Mucosa of rectum (tissue), 2 donors: ENCODE measurements at regions not wholly inside any gene's neighbourhood (a gene's known extent, or its start where the extent isn't known, plus 50 kb on each side); places are given as distances from the start of the nearest gene placed in this dataset.

Experiments
- H3K27ac ChIP-seq, 2 donors: one replicate each; pipeline ENCODE4 v1.7.0; 2013; ENCODE audit warnings: inconsistent platforms in 2 of 2, low read depth in 2 of 2, low read length in 2 of 2
- H3K27me3 ChIP-seq, 2 donors: one replicate each; pipeline ENCODE4 v1.7.0; 2013; ENCODE audit warnings: low read length in 2 of 2; ENCODE audit not compliant: control insufficient read depth in 2 of 2, insufficient read depth in 2 of 2
- H3K36me3 ChIP-seq, 2 donors: one replicate each; pipeline ENCODE4 v1.7.0; 2013; ENCODE audit warnings: low read length in 2 of 2; ENCODE audit not compliant: control insufficient read depth in 2 of 2, insufficient read depth in 2 of 2
- H3K4me1 ChIP-seq, 2 donors: one replicate each; pipeline ENCODE4 v1.7.0; 2013; ENCODE audit warnings: low read length in 2 of 2, mild to moderate bottlenecking in 1 of 2; ENCODE audit not compliant: control insufficient read depth in 2 of 2, insufficient read depth in 2 of 2
- H3K4me3 ChIP-seq, 2 donors: one replicate each; pipeline ENCODE4 v1.7.0; 2013; ENCODE audit warnings: low read length in 2 of 2
- H3K9ac ChIP-seq, 2 donors: one replicate each; pipeline ENCODE4 v1.7.0; 2013; ENCODE audit warnings: low read length in 2 of 2, low read depth in 1 of 2, mild to moderate bottlenecking in 1 of 2
- H3K9me3 ChIP-seq, 2 donors: one replicate each; pipeline ENCODE4 v1.7.0; 2013; ENCODE audit warnings: low read length in 2 of 2; ENCODE audit not compliant: control insufficient read depth in 2 of 2
- donor health status: healthy.
- donor health status: Normal muscosa, but diverticular disease.

GRCh38 chr7:25989140-25989705 lies 162.8 kb upstream of the NFE2L3 start:
- Histone ChIP-seq H3K27ac (no peak overlapping the region), H3K4me3 (no peak overlapping the region), H3K4me1 (peaks cover 0 to 2% of the 10 kb centered on the region in 2 donors), H3K9me3 (no peaks in the 10 kb centered on the region), H3K36me3 (no peaks in the 10 kb centered on the region), H3K27me3 (no peaks in the 10 kb centered on the region), H3K9ac (no peak overlapping the region)

GRCh38 chr7:25994433-25994994 lies 157.5 kb upstream of the NFE2L3 start:
- H3K4me1 ChIP-seq: no peaks in the 10 kb centered on the region
- no peak overlapping the region for H3K4me3 ChIP-seq
- no peaks in the 10 kb centered on the region for H3K36me3 ChIP-seq
- no peak overlapping the region for H3K27ac ChIP-seq
- no peak overlapping the region for H3K9ac ChIP-seq
- no peaks in the 10 kb centered on the region for H3K27me3 ChIP-seq
- no peaks in the 10 kb centered on the region for H3K9me3 ChIP-seq

DNA sequence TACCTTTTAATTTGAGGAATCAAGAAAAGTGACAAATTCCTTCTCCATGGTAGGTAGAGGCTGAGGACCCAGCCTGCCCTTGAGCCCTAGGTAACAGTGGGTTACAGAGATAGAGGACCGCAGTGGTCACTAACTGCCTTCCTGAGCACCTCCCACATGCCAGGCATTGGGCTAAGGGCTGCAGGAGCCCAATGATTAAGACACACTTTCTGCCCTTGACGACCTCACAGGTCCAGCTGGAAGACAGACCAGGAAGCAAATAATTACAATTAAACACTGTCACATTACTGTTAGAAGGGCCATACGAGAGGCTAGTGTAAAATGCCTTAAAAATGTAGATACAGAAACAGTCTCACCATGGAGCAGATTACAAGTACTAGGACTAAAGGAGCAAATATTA lies 156.8 kb upstream of the NFE2L3 start:
- Histone ChIP-seq H3K4me1 (no peaks in the 10 kb centered on the region), H3K36me3 (no peaks in the 10 kb centered on the region), H3K27me3 (no peaks in the 10 kb centered on the region), H3K9ac (no peak overlapping the region), H3K4me3 (no peak overlapping the region), H3K9me3 (no peaks in the 10 kb centered on the region), H3K27ac (no peak overlapping the region)

DNA sequence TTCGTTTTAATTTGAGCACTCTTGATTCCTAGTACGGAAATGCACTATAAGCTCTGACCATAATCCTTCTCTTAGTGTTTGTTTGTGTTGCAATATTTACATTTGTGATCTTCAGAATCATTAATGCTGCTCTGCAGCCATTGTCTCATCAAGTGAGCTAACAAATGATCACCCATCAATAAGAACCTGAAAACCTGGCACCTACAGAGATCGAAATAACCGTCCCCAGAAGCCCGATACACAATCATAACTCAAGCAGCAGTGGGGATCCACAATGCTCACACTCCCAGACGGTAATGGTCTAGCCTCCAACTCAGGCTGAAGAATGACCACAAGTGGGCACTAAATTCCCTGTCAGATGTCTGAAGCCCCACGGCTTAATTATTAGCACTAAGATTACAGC lies 156.0 kb upstream of the NFE2L3 start:
- H3K4me3 ChIP-seq: no peak overlapping the region
- H3K4me1 ChIP-seq: no peaks in the 10 kb centered on the region
- H3K27ac ChIP-seq: no peak overlapping the region
- no peaks in the 10 kb centered on the region for H3K36me3 ChIP-seq
- no peak overlapping the region for H3K9ac ChIP-seq
- no peaks in the 10 kb centered on the region for H3K9me3 ChIP-seq
- H3K27me3 ChIP-seq: no peaks in the 10 kb centered on the region

DNA sequence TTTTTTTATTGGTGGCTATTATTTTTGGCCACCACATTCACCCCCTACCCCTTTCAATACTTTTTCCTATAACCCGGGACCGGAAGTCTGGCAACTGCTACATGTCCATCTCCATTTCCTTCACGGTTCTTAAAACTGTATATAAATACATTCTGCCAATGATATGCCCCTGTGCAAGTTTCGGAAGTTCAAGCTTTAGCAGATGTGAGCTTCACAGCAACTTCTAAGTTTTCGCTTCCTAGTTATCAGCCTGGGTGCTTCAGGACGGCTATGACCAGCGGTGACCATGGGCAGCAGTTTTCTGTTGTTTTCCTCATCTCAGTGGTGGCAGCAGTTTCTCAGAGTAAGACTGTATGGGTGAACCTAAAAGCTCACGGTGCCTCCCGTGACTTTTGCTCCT lies 153.5 kb upstream of the NFE2L3 start:
- no peaks in the 10 kb centered on the region for H3K27me3 ChIP-seq
- H3K9ac ChIP-seq: no peak overlapping the region
- H3K4me3 ChIP-seq: no peak overlapping the region
- H3K27ac ChIP-seq: no peak overlapping the region
- H3K36me3 ChIP-seq: no peaks in the 10 kb centered on the region
- no peaks in the 10 kb centered on the region for H3K9me3 ChIP-seq
- H3K4me1 ChIP-seq: no peaks in the 10 kb centered on the region

- H3K27me3 ChIP-seq: no peaks in the 10 kb centered on the region
- no peaks in the 10 kb centered on the region for H3K36me3 ChIP-seq
- no peaks in the 10 kb centered on the region for H3K4me1 ChIP-seq
- H3K9ac ChIP-seq: no peak overlapping the region
- no peak overlapping the region for H3K4me3 ChIP-seq
- no peaks in the 10 kb centered on the region for H3K9me3 ChIP-seq
- no peak overlapping the region for H3K27ac ChIP-seq
These were observed 151.2 kb upstream of the NFE2L3 start for GRCh38 chr7:26000841-26001240.

DNA sequence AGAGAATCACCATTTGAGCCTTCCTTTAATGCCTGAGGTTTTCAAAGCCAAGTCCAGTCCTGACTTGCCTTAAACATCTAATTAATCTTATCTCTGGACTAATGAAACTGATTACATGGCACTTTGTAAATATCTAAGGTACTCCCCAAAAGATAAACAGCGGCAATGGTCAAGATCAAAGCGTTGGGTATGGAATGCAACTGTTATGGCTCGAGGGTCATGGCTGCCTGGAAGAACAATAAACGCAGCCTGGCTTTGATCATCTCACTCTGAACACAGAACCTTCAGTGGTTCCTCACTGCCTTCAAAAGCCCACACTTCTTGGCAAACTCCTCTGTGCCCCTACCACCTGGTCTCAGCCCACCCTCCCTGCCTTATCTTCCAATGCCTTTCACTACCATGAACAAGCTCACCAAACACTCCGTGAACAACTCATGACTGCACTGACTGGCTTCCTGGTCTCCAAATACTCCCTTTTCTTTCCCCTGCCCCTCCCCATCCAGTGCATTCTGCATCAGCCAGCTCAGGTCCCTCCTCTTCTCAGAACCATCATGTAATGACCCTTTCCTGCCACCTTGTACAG lies 150.2 kb upstream of the NFE2L3 start:
- Histone ChIP-seq H3K9ac (no peak overlapping the region), H3K4me3 (no peak overlapping the region), H3K4me1 (no peaks in the 10 kb centered on the region), H3K9me3 (no peaks in the 10 kb centered on the region), H3K27me3 (no peaks in the 10 kb centered on the region), H3K27ac (no peak overlapping the region), H3K36me3 (no peaks in the 10 kb centered on the region)

DNA sequence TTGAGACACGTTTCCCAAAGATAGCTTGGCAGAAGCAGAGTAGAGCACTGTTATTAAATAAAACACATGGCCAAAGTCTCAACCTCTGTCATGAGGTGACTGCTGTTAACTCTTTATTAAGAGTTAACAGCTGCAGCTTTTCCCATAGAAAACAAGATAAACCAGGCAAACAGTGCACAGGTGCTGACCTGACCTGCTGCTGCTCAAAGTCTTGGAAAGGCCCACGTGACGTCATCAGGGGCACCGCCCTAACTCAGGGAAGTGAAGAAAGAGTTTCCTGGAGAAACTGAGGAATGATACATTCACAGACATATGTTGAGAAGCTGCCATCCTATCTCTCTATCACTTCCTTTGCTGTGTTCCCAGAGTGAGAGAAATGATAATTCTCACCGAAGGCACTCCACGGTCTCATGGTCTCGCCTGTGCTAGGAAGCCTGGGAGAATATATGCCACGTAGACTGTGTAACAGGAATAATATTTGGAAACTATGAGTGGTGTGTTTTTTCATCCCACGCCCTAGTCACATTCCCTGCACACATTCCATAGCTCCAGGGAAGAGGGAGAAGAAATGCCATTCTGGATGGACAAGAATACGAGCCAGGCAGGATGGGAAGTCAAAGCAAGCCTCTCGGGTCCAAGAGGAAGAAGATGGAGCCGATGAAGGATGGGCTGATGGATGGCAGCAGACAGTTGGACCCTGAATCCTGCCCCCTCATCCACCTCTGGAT lies 146.2 kb upstream of the NFE2L3 start:
- Histone ChIP-seq H3K36me3 (no peaks in the 10 kb centered on the region), H3K9me3 (no peaks in the 10 kb centered on the region), H3K9ac (no peak overlapping the region), H3K27ac (no peak overlapping the region), H3K4me3 (no peak overlapping the region), H3K27me3 (no peaks in the 10 kb centered on the region), H3K4me1 (no peaks in the 10 kb centered on the region)

GRCh38 chr7:26006426-26006825 lies 145.6 kb upstream of the NFE2L3 start:
- Histone ChIP-seq H3K36me3 (no peaks in the 10 kb centered on the region), H3K27ac (no peak overlapping the region), H3K4me3 (no peak overlapping the region), H3K4me1 (no peaks in the 10 kb centered on the region), H3K9me3 (no peaks in the 10 kb centered on the region), H3K9ac (no peak overlapping the region), H3K27me3 (no peaks in the 10 kb centered on the region)

DNA sequence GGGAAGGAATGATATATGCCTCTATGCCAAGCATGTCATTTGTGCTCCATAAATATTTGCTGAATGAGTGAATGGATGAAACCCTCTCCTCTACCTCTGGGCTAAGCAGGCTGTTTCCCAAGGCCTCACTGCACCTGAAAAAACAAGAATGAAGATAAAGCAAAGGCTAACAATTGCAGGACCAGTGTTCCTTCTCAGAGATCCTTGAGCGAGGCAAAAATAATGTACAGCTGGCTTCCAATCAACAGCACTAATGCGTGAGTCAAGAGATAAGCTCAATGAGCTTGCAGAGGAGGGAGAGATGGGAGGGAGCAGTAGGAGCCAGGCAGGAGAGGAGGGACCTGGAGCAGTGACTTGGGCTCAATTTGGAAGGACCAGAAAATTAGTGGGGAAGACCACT lies 144.5 kb upstream of the NFE2L3 start:
- Histone ChIP-seq H3K27me3 (no peaks in the 10 kb centered on the region), H3K4me3 (no peak overlapping the region), H3K9ac (no peak overlapping the region), H3K4me1 (peaks cover 0 to 1% of the 10 kb centered on the region in 2 donors), H3K27ac (no peak overlapping the region), H3K36me3 (no peaks in the 10 kb centered on the region), H3K9me3 (no peaks in the 10 kb centered on the region)
